H9 (cell line): ENCODE measurements at regions not wholly inside any gene's neighbourhood (a gene's known extent, or its start where the extent isn't known, plus 50 kb on each side); places are given as distances from the start of the nearest gene placed in this dataset.

Source experiments
- DNase-seq: peaks from one replicate; pipeline ENCODE4 v3.0.0-alpha.2; 2017
- H2AFZ ChIP-seq: one replicate; pipeline ENCODE4 v1.6.1; 2013; ENCODE audit warnings: mild to moderate bottlenecking, low read length, control low read depth, moderate library complexity
- H2AK5ac ChIP-seq: 2 replicates; pipeline ENCODE4 v1.6.1; 2013; ENCODE audit warnings: low read length, control low read depth, mixed read lengths; ENCODE audit not compliant: insufficient read length
- H2BK120ac ChIP-seq: one replicate; pipeline ENCODE4 v1.6.1; 2013; ENCODE audit warnings: low read depth, mild to moderate bottlenecking, low read length, control low read depth, inconsistent platforms; ENCODE audit not compliant: poor library complexity, severe bottlenecking
- H2BK12ac ChIP-seq: 2 replicates; pipeline ENCODE4 v1.6.1; 2013; ENCODE audit warnings: low read length, control low read depth, mixed read lengths, low read depth; ENCODE audit not compliant: insufficient read length
- H2BK15ac ChIP-seq: 2 replicates; pipeline ENCODE4 v1.6.1; 2013; ENCODE audit warnings: low read depth, low read length, control low read depth
- H2BK20ac ChIP-seq: one replicate; pipeline ENCODE4 v1.6.1; 2013; ENCODE audit warnings: low read depth, mild to moderate bottlenecking, low read length, control low read depth, inconsistent platforms; ENCODE audit not compliant: poor library complexity, severe bottlenecking
- H2BK5ac ChIP-seq: 2 replicates; pipeline ENCODE4 v1.6.1; 2013; ENCODE audit warnings: low read length, control low read depth, mixed read lengths; ENCODE audit not compliant: insufficient read length
- H3K14ac ChIP-seq: 2 replicates; pipeline ENCODE4 v1.6.1; 2013; ENCODE audit warnings: low read length, control low read depth; ENCODE audit not compliant: insufficient read depth
- H3K18ac ChIP-seq: 2 replicates; pipeline ENCODE4 v1.6.1; 2013; ENCODE audit warnings: low read depth, mild to moderate bottlenecking, mixed read lengths, low read length, control low read depth; ENCODE audit not compliant: insufficient read length
- H3K23ac ChIP-seq: 2 replicates; pipeline ENCODE4 v1.6.1; 2013; ENCODE audit warnings: low read length, control low read depth, mixed read lengths, low read depth; ENCODE audit not compliant: insufficient read length
- H3K23me2 ChIP-seq: 2 replicates; pipeline ENCODE4 v1.6.1; 2013; ENCODE audit warnings: low read depth, mild to moderate bottlenecking, mixed read lengths, low read length, control low read depth; ENCODE audit not compliant: insufficient read length, poor library complexity, severe bottlenecking
- H3K27ac ChIP-seq: 2 replicates; pipeline ENCODE4 v1.5.1; 2013; ENCODE audit warnings: low read length, control low read depth, mixed read lengths, low read depth; ENCODE audit not compliant: insufficient read length
- H3K27me3 ChIP-seq: 2 replicates; pipeline ENCODE4 v1.6.1; 2013; ENCODE audit warnings: low read length, control low read depth, inconsistent platforms; ENCODE audit not compliant: insufficient read depth
- H3K4ac ChIP-seq: 2 replicates; pipeline ENCODE4 v1.6.1; 2013; ENCODE audit warnings: low read depth, mild to moderate bottlenecking, control low read depth, inconsistent platforms, low read length, moderate library complexity
- H3K4me1 ChIP-seq: 2 replicates; pipeline ENCODE4 v1.6.1; 2013; ENCODE audit warnings: low read length, control low read depth, inconsistent platforms; ENCODE audit not compliant: insufficient read depth
- H3K4me2 ChIP-seq: 2 replicates; pipeline ENCODE4 v1.6.1; 2013; ENCODE audit warnings: low read length, control low read depth, mixed read lengths; ENCODE audit not compliant: insufficient read length, insufficient read depth
- H3K56ac ChIP-seq: 2 replicates; pipeline ENCODE4 v1.6.1; 2013; ENCODE audit warnings: low read depth, mild to moderate bottlenecking, mixed read lengths, low read length, control low read depth; ENCODE audit not compliant: insufficient read length
- H3K79me1 ChIP-seq: 2 replicates; pipeline ENCODE4 v1.6.1; 2013; ENCODE audit warnings: low read depth, mild to moderate bottlenecking, moderate library complexity, low read length, control low read depth, inconsistent platforms; ENCODE audit not compliant: insufficient read depth, poor library complexity, severe bottlenecking
- H3K79me2 ChIP-seq: 2 replicates; pipeline ENCODE4 v1.6.1; 2013; ENCODE audit warnings: low read length, control low read depth, inconsistent platforms; ENCODE audit not compliant: insufficient read depth
- H3K9ac ChIP-seq: 2 replicates; pipeline ENCODE4 v1.6.1; 2013; ENCODE audit warnings: low read length, control low read depth, mixed read lengths; ENCODE audit not compliant: insufficient read length; ENCODE audit errors: extremely low read depth
- H3K9me3 ChIP-seq: one replicate; pipeline ENCODE4 v1.6.1; 2013; ENCODE audit warnings: low read depth, low read length, inconsistent platforms; ENCODE audit not compliant: control insufficient read depth
- H3T11ph ChIP-seq: one replicate; pipeline ENCODE4 v1.6.1; 2013; ENCODE audit warnings: mild to moderate bottlenecking, low read length, control low read depth, inconsistent platforms
- H4K20me1 ChIP-seq: one replicate; pipeline ENCODE4 v1.6.1; 2013; ENCODE audit not compliant: control insufficient read depth, insufficient read length, insufficient read depth
- H4K5ac ChIP-seq: 2 replicates; pipeline ENCODE4 v1.6.1; 2013; ENCODE audit warnings: low read depth, mild to moderate bottlenecking, mixed read lengths, low read length, control low read depth; ENCODE audit not compliant: insufficient read length
- H4K8ac ChIP-seq: replicated peaks from 2 replicates; pipeline ENCODE4 v1.6.1; 2013; ENCODE audit warnings: low read length, control low read depth, mixed read lengths, low read depth; ENCODE audit not compliant: insufficient read length
- H4K91ac ChIP-seq: 2 replicates; pipeline ENCODE4 v1.6.1; 2013; ENCODE audit warnings: low read depth, mild to moderate bottlenecking, moderate library complexity, mixed read lengths, low read length, control low read depth; ENCODE audit not compliant: insufficient read length
- H3K27ac Mint-ChIP-seq, 3 experiments: 2 replicates in 2 of 3; 3 replicates in 1 of 3; pipeline ENCODE4 v1.8.0; 2020 to 2021; ENCODE audit warnings: mixed read lengths in 3 of 3, mild to moderate bottlenecking in 1 of 3, moderate library complexity in 1 of 3
- H3K27me3 Mint-ChIP-seq: 2 replicates; pipeline ENCODE4 v1.8.0; 2021; ENCODE audit warnings: low read depth, mild to moderate bottlenecking, moderate library complexity, mixed read lengths
- H3K36me3 Mint-ChIP-seq, 3 experiments: 2 replicates in 2 of 3; 3 replicates in 1 of 3; pipeline ENCODE4 v1.8.0; 2020 to 2021; ENCODE audit warnings: low read depth in 3 of 3, mixed read lengths in 3 of 3; ENCODE audit not compliant: insufficient read depth in 1 of 3
- H3K4me1 Mint-ChIP-seq, 2 experiments: 2 replicates each; pipeline ENCODE4 v1.8.0; 2020; ENCODE audit warnings: mixed read lengths in 2 of 2
- H3K4me3 Mint-ChIP-seq, 2 experiments: 2 replicates in 1 of 2; 3 replicates in 1 of 2; pipeline ENCODE4 v1.8.0; 2020 to 2021; ENCODE audit warnings: mild to moderate bottlenecking in 2 of 2, mixed read lengths in 2 of 2, moderate library complexity in 1 of 2
- H3K9me3 Mint-ChIP-seq, 2 experiments: 2 replicates in 1 of 2; 3 replicates in 1 of 2; pipeline ENCODE4 v1.8.0; 2020; ENCODE audit warnings: mild to moderate bottlenecking in 2 of 2, mixed read lengths in 2 of 2, moderate library complexity in 1 of 2
- CTCF ChIP-seq: fragments of 200-600 bp; sonication (generic); conservative IDR thresholded peaks from 3 replicates; pipeline ENCODE4 v1.8.0; 2021; ENCODE audit warnings: antibody characterized with exemption, mild to moderate bottlenecking

GRCh38 chr12:76201758-76202157 lies 117.3 kb upstream of the NAP1L1 start:
- peaks cover 29% of the 10 kb centered on the region in 2 experiments for H3K9me3 Mint-ChIP-seq
- Histone ChIP-seq H4K91ac (no peak overlapping the region), H4K20me1 (no peaks in the 10 kb centered on the region), H3K4ac (no peak overlapping the region), H3K79me2 (no peaks in the 10 kb centered on the region), H2BK120ac (no peak overlapping the region), H3K27me3 (no peaks in the 10 kb centered on the region), H4K5ac (no peak overlapping the region), H2BK15ac (no peak overlapping the region), H3K4me1 (no peaks in the 10 kb centered on the region), H3K9me3 (peaks cover 10% of the 10 kb centered on the region), H2BK12ac (no peak overlapping the region), H3K79me1 (no peaks in the 10 kb centered on the region), H3K9ac (no peak overlapping the region), H2BK5ac (no peak overlapping the region), H4K8ac (no peak overlapping the region), H2BK20ac (no peak overlapping the region), H3K14ac (no peak overlapping the region), H2AFZ (no peak overlapping the region), H3T11ph (no peak overlapping the region), H3K18ac (no peak overlapping the region), H3K56ac (no peak overlapping the region), H3K4me2 (no peak overlapping the region), H2AK5ac (no peak overlapping the region), H3K27ac (no peak overlapping the region), H3K23ac (no peak overlapping the region), H3K23me2 (no peaks in the 10 kb centered on the region)
- H3K36me3 Mint-ChIP-seq = peaks cover 7 to 26% (median 12%) of the 10 kb centered on the region in 3 experiments
- no peak overlapping the region for H3K4me3 Mint-ChIP-seq
- H3K4me1 Mint-ChIP-seq = peaks cover 8 to 9% of the 10 kb centered on the region in 2 experiments; a peak in 3 of 4 replicates
- H3K27me3 Mint-ChIP-seq = peaks cover 5% of the 10 kb centered on the region
- TF ChIP-seq CTCF = no peak
- H3K27ac Mint-ChIP-seq = no peak overlapping the region
- DNase-seq = no peak
